Neural progenitor cell (in vitro differentiated cells): ENCODE measurements at regions not wholly inside any gene's neighbourhood (a gene's known extent, or its start where the extent isn't known, plus 50 kb on each side); places are given as distances from the start of the nearest gene placed in this dataset.

Source experiments
- EZH2 ChIP-seq: fragments of 200-600 bp; sonication (generic); IDR thresholded peaks from 2 replicates; pipeline ENCODE4 v1.6.1; 2017; ENCODE audit warnings: antibody characterized with exemption, mild to moderate bottlenecking, moderate library complexity
- EZH2phosphoT487 ChIP-seq: fragments of 200-600 bp; sonication (generic); IDR thresholded peaks from 2 replicates; pipeline ENCODE4 v1.6.1; 2017; ENCODE audit warnings: antibody characterized with exemption
- TF ChIP-seq, protein P1 (sequence below): fragments of 200-600 bp; sonication (generic); IDR thresholded peaks from 2 replicates; pipeline ENCODE4 v1.5.1; 2017; ENCODE audit warnings: antibody characterized with exemption, mild to moderate bottlenecking

DNA sequence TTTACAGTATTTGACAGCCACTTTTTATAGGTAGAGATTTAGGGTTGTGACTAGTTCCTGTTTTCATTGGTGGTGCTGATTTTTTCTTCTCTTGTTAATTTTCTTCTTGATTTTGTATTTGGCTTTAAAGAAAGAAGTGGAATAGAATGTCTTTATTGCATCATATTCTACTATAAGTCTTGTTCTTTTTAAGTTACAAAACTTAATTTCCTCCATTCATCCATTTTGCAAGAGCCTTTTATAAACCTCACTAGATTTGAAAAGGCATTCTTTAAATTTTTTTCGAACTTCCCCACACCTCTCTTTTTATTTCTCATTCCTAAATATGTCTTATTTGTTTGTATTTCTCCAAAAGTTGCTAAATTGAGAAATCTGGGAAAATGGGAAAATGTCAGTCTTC, 1368.6 kb upstream of the ADGRL4 start:
- TF ChIP-seq, protein P1, sequence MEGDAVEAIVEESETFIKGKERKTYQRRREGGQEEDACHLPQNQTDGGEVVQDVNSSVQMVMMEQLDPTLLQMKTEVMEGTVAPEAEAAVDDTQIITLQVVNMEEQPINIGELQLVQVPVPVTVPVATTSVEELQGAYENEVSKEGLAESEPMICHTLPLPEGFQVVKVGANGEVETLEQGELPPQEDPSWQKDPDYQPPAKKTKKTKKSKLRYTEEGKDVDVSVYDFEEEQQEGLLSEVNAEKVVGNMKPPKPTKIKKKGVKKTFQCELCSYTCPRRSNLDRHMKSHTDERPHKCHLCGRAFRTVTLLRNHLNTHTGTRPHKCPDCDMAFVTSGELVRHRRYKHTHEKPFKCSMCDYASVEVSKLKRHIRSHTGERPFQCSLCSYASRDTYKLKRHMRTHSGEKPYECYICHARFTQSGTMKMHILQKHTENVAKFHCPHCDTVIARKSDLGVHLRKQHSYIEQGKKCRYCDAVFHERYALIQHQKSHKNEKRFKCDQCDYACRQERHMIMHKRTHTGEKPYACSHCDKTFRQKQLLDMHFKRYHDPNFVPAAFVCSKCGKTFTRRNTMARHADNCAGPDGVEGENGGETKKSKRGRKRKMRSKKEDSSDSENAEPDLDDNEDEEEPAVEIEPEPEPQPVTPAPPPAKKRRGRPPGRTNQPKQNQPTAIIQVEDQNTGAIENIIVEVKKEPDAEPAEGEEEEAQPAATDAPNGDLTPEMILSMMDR: no peak
- TF ChIP-seq EZH2phosphoT487 (no peak), EZH2 (no peak)
